Cardiac fibroblast (primary cell): ENCODE measurements at regions not wholly inside any gene's neighbourhood (a gene's known extent, or its start where the extent isn't known, plus 50 kb on each side); places are given as distances from the start of the nearest gene placed in this dataset.

Experiments
- DNase-seq, 2 donors: peaks; one replicate each; pipeline versions ENCODE4 v3.0.0 to v3.0.0-alpha.2; 2010; ENCODE audit warnings: low read depth in 2 of 2
- H3K4me3 ChIP-seq, 2 donors: replicated peaks in 1 of 2; 1 replicate in 1 of 2; 2 replicates in 1 of 2; pipeline ENCODE4 v1.5.1; 2011; ENCODE audit warnings: low read depth in 2 of 2, low read length in 2 of 2, mild to moderate bottlenecking in 2 of 2, moderate library complexity in 1 of 2
- CTCF ChIP-seq: IDR thresholded peaks from one replicate; pipeline ENCODE4 v1.5.1; 2011; ENCODE audit warnings: low read depth, mild to moderate bottlenecking, low read length, inconsistent platforms

- TF ChIP-seq CTCF = no peak
- peak; percentile 53 to 70 for DNase-seq
- H3K4me3 ChIP-seq = no peak overlapping the region
Observed at GRCh38 chr4:17082186-17082585, 183.7 kb upstream of the LDB2 start.

- no peak for TF ChIP-seq CTCF
- DNase-seq = no peak
- no peak overlapping the region for H3K4me3 ChIP-seq
Observed at GRCh38 chr4:17081179-17081578, 182.7 kb upstream of the LDB2 start.

GRCh38 chr4:17077105-17077504, 178.7 kb upstream of the LDB2 start:
- TF ChIP-seq CTCF = no peak
- no peak overlapping the region for H3K4me3 ChIP-seq
- DNase-seq = no peak

GRCh38 chr4:17072483-17072882, 174.0 kb upstream of the LDB2 start:
- no peak for TF ChIP-seq CTCF
- H3K4me3 ChIP-seq = no peak overlapping the region
- DNase-seq = peak in 1 of 2 donors; percentile 70

GRCh38 chr4:17068891-17069290, 170.4 kb upstream of the LDB2 start:
- TF ChIP-seq CTCF = no peak
- H3K4me3 ChIP-seq = no peak overlapping the region
- peak in 1 of 2 donors; percentile 39 for DNase-seq

GRCh38 chr4:17068392-17068791, 169.9 kb upstream of the LDB2 start:
- no peak for TF ChIP-seq CTCF
- DNase-seq = no peak
- H3K4me3 ChIP-seq = no peak overlapping the region

GRCh38 chr4:17066972-17067371, 168.5 kb upstream of the LDB2 start:
- DNase-seq = peak; percentile 83 to 89
- no peak overlapping the region for H3K4me3 ChIP-seq
- no peak for TF ChIP-seq CTCF
